HepG2 (cell line): ENCODE measurements at regions not wholly inside any gene's neighbourhood (a gene's known extent, or its start where the extent isn't known, plus 50 kb on each side); places are given as distances from the start of the nearest gene placed in this dataset.

Experiments
- ATAC-seq: fragments of 200-7000 bp; cut with Tn5 transposase; 3 replicates; pipeline ENCODE4 v1.9.1; 2020; ENCODE audit warnings: mild to moderate bottlenecking, moderate library complexity
- BruUV-seq: library from RNA; stranded (reverse); fragments of 400-500 nt; replicated peaks from 2 replicates; lab custom pipeline; 2021; lab: Mats Ljungman, UMichigan
- CTCF ChIA-PET: fragments of 300-600 bp; formaldehyde crosslinking; extraction: SDS; loops from one replicate; lab custom pipeline; 2021; ENCODE audit warnings: low total read pairs, inconsistent platforms, low intra/inter-chr PET ratio; lab: Yijun Ruan, JAX
- POLR2A ChIA-PET: fragments of 350-600 bp; sonication (Branson Sonifier 250); formaldehyde crosslinking; loops from one replicate; lab custom pipeline; 2020; ENCODE audit warnings: antibody characterized with exemption, inconsistent platforms; lab: Yijun Ruan, JAX
- DNase-seq: peaks from one replicate; pipeline ENCODE4 v3.0.0-alpha.2; 2015; ENCODE audit warnings: low spot score
- FAIRE-seq: peaks from 3 replicates; lab custom pipeline; 2011; peaks lifted over from hg19 to GRCh38; lab: Jason Lieb, UNC
- H2AFZ ChIP-seq: one replicate; pipeline ENCODE4 v1.6.1; 2011; ENCODE audit warnings: low read length, inconsistent platforms
- H3K27ac ChIP-seq: fragments of 300-600 bp; 3 replicates; pipeline ENCODE4 v1.8.0; 2011; ENCODE audit warnings: mixed run types, mild to moderate bottlenecking, mixed read lengths, low read length, inconsistent platforms; ENCODE audit not compliant: insufficient read depth; ENCODE audit errors: extremely low read length
- H3K27me3 ChIP-seq, 2 experiments: fragments of 200-600 bp in 1 of 2; 2 replicates in 1 of 2; 3 replicates in 1 of 2; pipeline versions ENCODE4 v1.6.0 to v1.8.0; 2011; ENCODE audit warnings: low read length in 2 of 2, mild to moderate bottlenecking in 2 of 2, moderate library complexity in 2 of 2, inconsistent platforms in 1 of 2; ENCODE audit not compliant: insufficient read depth in 2 of 2, control insufficient read depth in 1 of 2
- H3K36me3 ChIP-seq, 2 experiments: fragments of 200-600 bp in 1 of 2; replicated peaks in 1 of 2; 2 replicates in 1 of 2; 3 replicates in 1 of 2; pipeline versions ENCODE4 v1.5.1 to v1.8.0; 2011; ENCODE audit warnings: low read length in 2 of 2, inconsistent platforms in 1 of 2; ENCODE audit not compliant: insufficient read depth in 2 of 2, control insufficient read depth in 1 of 2
- H3K4me1 ChIP-seq: 2 replicates; pipeline ENCODE4 v1.5.1; 2012; ENCODE audit warnings: low read length, inconsistent platforms; ENCODE audit not compliant: insufficient read depth
- H3K4me2 ChIP-seq: 2 replicates; pipeline ENCODE4 v1.6.0; 2011; ENCODE audit warnings: low read depth, low read length, inconsistent platforms
- H3K4me3 ChIP-seq, 3 experiments: fragments of 200-600 bp in 1 of 3; sonication (generic), shearing (Covaris generic) in 1 of 3; replicated peaks in 1 of 3; 2 replicates each; pipeline ENCODE4 v1.5.1; 2011 to 2016; ENCODE audit warnings: low read length in 3 of 3, inconsistent platforms in 2 of 3, low read depth in 2 of 3, mild to moderate bottlenecking in 2 of 3, control low read depth in 1 of 3, mixed read lengths in 1 of 3; ENCODE audit not compliant: insufficient read depth in 1 of 3
- H3K79me2 ChIP-seq: one replicate; pipeline ENCODE4 v1.6.1; 2011; ENCODE audit warnings: low read length, inconsistent platforms; ENCODE audit not compliant: insufficient read depth
- H3K9ac ChIP-seq: 2 replicates; pipeline ENCODE4 v1.6.0; 2011; ENCODE audit warnings: mild to moderate bottlenecking, low read depth, low read length, inconsistent platforms; ENCODE audit not compliant: insufficient read depth
- H3K9me3 ChIP-seq: 2 replicates; pipeline ENCODE4 v1.5.1; 2012; ENCODE audit warnings: mild to moderate bottlenecking, low read length
- H4K20me1 ChIP-seq: 2 replicates; pipeline ENCODE4 v1.6.0; 2011; ENCODE audit warnings: inconsistent platforms, mild to moderate bottlenecking, low read length, moderate library complexity; ENCODE audit not compliant: insufficient read depth
- KLF16 ChIP-seq, 2 experiments: sonication (generic) in 1 of 2; formaldehyde crosslinking in 1 of 2; IDR thresholded peaks; 2 replicates each; pipeline versions ENCODE4 v1.6.1 to v1.8.0; 2016 to 2023; ENCODE audit warnings: missing genetic modification reagents in 2 of 2, missing compliant biosample characterization in 1 of 2
- NCOA1 ChIP-seq: sonication (generic); formaldehyde crosslinking; IDR thresholded peaks from 2 replicates; pipeline ENCODE4 v1.9.0; 2021; ENCODE audit warnings: missing genetic modification reagents
- SSRP1 ChIP-seq: IDR thresholded peaks from 2 replicates; pipeline ENCODE4 v1.6.1; 2016; ENCODE audit warnings: control low read depth
- WGBS: methylation state at CpG from one replicate; pipeline ENCODE4 v1.1.6; 2017; ENCODE audit warnings: low lambda C conversion rate; 5-methylcytosine and 5-hydroxymethylcytosine counted together
- in situ Hi-C: cut with HindIII; loops from 2 replicates; pipeline ENCODE4 v1.10.0; 2017; ENCODE audit warnings: low pct_unique_long_range_greater_than_20kb; ENCODE audit not compliant: extremely low pct_ligation_motif_present
- intact Hi-C: fragments of 100-400 bp; cut with micrococcal nuclease; formaldehyde crosslinking; loops from one replicate; pipeline ENCODE4 v1.10.0; 2022; ENCODE audit not compliant: unreplicated experiment
- TF ChIP-seq, protein P1 (sequence below): sonication (generic); formaldehyde crosslinking; IDR thresholded peaks from 2 replicates; pipeline ENCODE4 v1.4.0; 2020; ENCODE audit warnings: missing genetic modification reagents, borderline replicate concordance
- TF ChIP-seq, protein P2 (sequence below): sonication (generic); formaldehyde crosslinking; IDR thresholded peaks from 2 replicates; pipeline ENCODE4 v1.8.1; 2023; ENCODE audit warnings: mild to moderate bottlenecking, missing genetic modification reagents, borderline replicate concordance
- TF ChIP-seq, protein P3 (sequence below): sonication (generic); formaldehyde crosslinking; IDR thresholded peaks from 2 replicates; pipeline ENCODE4 v1.8.0; 2022; ENCODE audit warnings: missing genetic modification reagents, mild to moderate bottlenecking, moderate library complexity, borderline replicate concordance
- TF ChIP-seq, protein P4 (sequence below): sonication (generic); formaldehyde crosslinking; IDR thresholded peaks from 2 replicates; pipeline ENCODE4 v1.5.1; 2020; ENCODE audit warnings: missing genetic modification reagents, mild to moderate bottlenecking, borderline replicate concordance

DNA sequence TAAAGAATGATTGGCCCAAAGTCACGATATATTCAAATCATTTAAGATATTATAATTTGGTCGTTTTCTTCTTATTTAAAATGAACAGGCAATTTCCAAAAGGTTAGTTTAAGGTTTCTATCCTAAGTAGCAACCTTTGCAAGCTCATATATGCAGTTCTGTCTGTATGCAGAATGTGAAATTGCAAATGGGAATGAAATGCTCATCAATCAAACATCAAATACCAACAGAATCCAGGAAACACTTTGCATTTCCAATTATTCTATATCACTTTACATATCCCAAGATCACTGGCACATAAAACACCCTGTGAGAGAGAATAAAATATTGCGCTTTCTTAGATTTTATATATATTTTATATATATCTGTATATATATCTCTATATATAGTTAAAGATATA, 237.3 kb downstream of the NRIP1 start:
- CTCF ChIA-PET = no interaction called here

More for the DNA sequence above, 237.3 kb downstream of the NRIP1 start:
- intact Hi-C loops = loop anchor here (10.0 kb wide), 1 partner anchor 1587 kb away; no protein-coding TSS in a partner anchor
- WGBS = 60% methylated on average over 3 of the region's 3 CpGs
- in situ Hi-C loops = no loop called here
- Histone ChIP-seq H3K36me3 (no peaks in the 10 kb centered on the region), H4K20me1 (no peaks in the 10 kb centered on the region), H3K4me1 (peaks cover 7% of the 10 kb centered on the region), H3K27ac (no peak overlapping the region), H3K9me3 (no peaks in the 10 kb centered on the region), H3K4me3 (no peak overlapping the region), H3K79me2 (no peaks in the 10 kb centered on the region), H3K9ac (no peak overlapping the region), H3K4me2 (no peak overlapping the region), H3K27me3 (no peaks in the 10 kb centered on the region), H2AFZ (no peak overlapping the region)
- BruUV-seq = no TSS peak
- FAIRE-seq (no peak), ATAC-seq (no peak), DNase-seq (no peak)
- POLR2A ChIA-PET = no interaction called here
- TF ChIP-seq, protein P1, sequence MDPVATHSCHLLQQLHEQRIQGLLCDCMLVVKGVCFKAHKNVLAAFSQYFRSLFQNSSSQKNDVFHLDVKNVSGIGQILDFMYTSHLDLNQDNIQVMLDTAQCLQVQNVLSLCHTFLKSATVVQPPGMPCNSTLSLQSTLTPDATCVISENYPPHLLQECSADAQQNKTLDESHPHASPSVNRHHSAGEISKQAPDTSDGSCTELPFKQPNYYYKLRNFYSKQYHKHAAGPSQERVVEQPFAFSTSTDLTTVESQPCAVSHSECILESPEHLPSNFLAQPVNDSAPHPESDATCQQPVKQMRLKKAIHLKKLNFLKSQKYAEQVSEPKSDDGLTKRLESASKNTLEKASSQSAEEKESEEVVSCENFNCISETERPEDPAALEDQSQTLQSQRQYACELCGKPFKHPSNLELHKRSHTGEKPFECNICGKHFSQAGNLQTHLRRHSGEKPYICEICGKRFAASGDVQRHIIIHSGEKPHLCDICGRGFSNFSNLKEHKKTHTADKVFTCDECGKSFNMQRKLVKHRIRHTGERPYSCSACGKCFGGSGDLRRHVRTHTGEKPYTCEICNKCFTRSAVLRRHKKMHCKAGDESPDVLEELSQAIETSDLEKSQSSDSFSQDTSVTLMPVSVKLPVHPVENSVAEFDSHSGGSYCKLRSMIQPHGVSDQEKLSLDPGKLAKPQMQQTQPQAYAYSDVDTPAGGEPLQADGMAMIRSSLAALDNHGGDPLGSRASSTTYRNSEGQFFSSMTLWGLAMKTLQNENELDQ (CRISPR knock-in tag) = no peak
- TF ChIP-seq NCOA1 (no peak), KLF16 (CRISPR knock-in tag; IDR thresholded peaks at IDR 0.05) (no peak), SSRP1 (CRISPR knock-in tag) (no peak)
- TF ChIP-seq, protein P2, sequence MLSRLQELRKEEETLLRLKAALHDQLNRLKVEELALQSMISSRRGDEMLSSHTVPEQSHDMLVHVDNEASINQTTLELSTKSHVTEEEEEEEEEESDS (CRISPR knock-in tag) = no peak
- TF ChIP-seq, protein P3, sequence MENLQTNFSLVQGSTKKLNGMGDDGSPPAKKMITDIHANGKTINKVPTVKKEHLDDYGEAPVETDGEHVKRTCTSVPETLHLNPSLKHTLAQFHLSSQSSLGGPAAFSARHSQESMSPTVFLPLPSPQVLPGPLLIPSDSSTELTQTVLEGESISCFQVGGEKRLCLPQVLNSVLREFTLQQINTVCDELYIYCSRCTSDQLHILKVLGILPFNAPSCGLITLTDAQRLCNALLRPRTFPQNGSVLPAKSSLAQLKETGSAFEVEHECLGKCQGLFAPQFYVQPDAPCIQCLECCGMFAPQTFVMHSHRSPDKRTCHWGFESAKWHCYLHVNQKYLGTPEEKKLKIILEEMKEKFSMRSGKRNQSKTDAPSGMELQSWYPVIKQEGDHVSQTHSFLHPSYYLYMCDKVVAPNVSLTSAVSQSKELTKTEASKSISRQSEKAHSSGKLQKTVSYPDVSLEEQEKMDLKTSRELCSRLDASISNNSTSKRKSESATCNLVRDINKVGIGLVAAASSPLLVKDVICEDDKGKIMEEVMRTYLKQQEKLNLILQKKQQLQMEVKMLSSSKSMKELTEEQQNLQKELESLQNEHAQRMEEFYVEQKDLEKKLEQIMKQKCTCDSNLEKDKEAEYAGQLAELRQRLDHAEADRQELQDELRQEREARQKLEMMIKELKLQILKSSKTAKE (CRISPR knock-in tag) = no peak
- TF ChIP-seq, protein P4, sequence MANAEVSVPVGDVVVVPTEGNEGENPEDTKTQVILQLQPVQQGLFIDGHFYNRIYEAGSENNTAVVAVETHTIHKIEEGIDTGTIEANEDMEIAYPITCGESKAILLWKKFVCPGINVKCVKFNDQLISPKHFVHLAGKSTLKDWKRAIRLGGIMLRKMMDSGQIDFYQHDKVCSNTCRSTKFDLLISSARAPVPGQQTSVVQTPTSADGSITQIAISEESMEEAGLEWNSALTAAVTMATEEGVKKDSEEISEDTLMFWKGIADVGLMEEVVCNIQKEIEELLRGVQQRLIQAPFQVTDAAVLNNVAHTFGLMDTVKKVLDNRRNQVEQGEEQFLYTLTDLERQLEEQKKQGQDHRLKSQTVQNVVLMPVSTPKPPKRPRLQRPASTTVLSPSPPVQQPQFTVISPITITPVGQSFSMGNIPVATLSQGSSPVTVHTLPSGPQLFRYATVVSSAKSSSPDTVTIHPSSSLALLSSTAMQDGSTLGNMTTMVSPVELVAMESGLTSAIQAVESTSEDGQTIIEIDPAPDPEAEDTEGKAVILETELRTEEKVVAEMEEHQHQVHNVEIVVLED = no peak
